ENCODE measurements at regions not wholly inside any gene's neighbourhood (a gene's known extent, or its start where the extent isn't known, plus 50 kb on each side); places are given as distances from the start of the nearest gene placed in this dataset.

- DNase-seq: no peak
- H3K23ac ChIP-seq (ENCODE audit: low read depth, low read length): no peak overlapping the region
- H3K4me3 ChIP-seq (ENCODE audit: insufficient read depth, low read depth, low read length): no peak overlapping the region
- no peak overlapping the region for H3K18ac ChIP-seq (ENCODE audit: low read depth, low read length)
- H3K36me3 ChIP-seq (ENCODE audit: control insufficient read depth, insufficient read depth, low read length): no peaks in the 10 kb centered on the region
- dilution Hi-C loops (cut with HindIII; ENCODE audit: low sequenced_read_pairs, unreplicated experiment) (no loop called here), in situ Hi-C loops (cut with MboI; ENCODE audit: low sequenced_read_pairs) (no loop called here), intact Hi-C loops (cut with micrococcal nuclease) (no loop called here)
- H4K5ac ChIP-seq (ENCODE audit: low read depth, low read length): no peak overlapping the region
- POLR2A ChIA-PET (ENCODE audit: unreplicated experiment): no interaction called here
- H4K8ac ChIP-seq (ENCODE audit: low read depth in 2 of 2, low read length in 2 of 2): no peak overlapping the region
- no peak overlapping the region for H3K56ac ChIP-seq (ENCODE audit: extremely low read depth, insufficient read depth, low read length)
- H3K14ac ChIP-seq (replicated peaks; ENCODE audit: low read depth, low read length): no peak overlapping the region
- H2AK9ac ChIP-seq (replicated peaks; ENCODE audit: low read depth, low read length, poor library complexity): no peak overlapping the region
- no peak overlapping the region for H3K4ac ChIP-seq (ENCODE audit: low read depth, low read length)
- H2AFZ ChIP-seq (replicated peaks; ENCODE audit: low read length, poor library complexity): no peak overlapping the region
- no peaks in the 10 kb centered on the region for H4K20me1 ChIP-seq (ENCODE audit: insufficient read depth, low read length)
- no peak overlapping the region for H2BK5ac ChIP-seq (ENCODE audit: low read depth, low read length, poor library complexity, severe bottlenecking)
- H3K27ac ChIP-seq (ENCODE audit: insufficient read depth, low read length): no peak overlapping the region
- H3K9me1 ChIP-seq (ENCODE audit: insufficient read depth, low read length): no peaks in the 10 kb centered on the region
- no peak for ATAC-seq (ENCODE audit: low read depth)
- H2BK15ac ChIP-seq (ENCODE audit: low read depth, low read length): no peak overlapping the region
- no peak overlapping the region for H3K9ac ChIP-seq (ENCODE audit: low read depth, low read length)
- no peak overlapping the region for H4K91ac ChIP-seq (ENCODE audit: insufficient read depth, low read depth, low read length)
- no peaks in the 10 kb centered on the region for H3K27me3 ChIP-seq (ENCODE audit: control insufficient read depth, insufficient read depth, low read length)
- WGBS, 2 experiments (ENCODE audit: extremely low coverage in 2 of 2, insufficient read length in 1 of 2): 0% methylated on average over 1 of the region's 6 CpGs; no CpG with 5 or more reads in 1 of the 2 experiments
- H2BK120ac ChIP-seq (ENCODE audit: low read depth, low read length): no peak overlapping the region
- H3K79me1 ChIP-seq (ENCODE audit: low read depth in 1 of 2, low read length in 2 of 2): no peaks in the 10 kb centered on the region
- no peak overlapping the region for H2AK5ac ChIP-seq (ENCODE audit: low read depth, low read length)
- CTCF ChIA-PET: no interaction called here
- no peaks in the 10 kb centered on the region for H3K4me1 ChIP-seq (ENCODE audit: control insufficient read depth, insufficient read depth, low read length)
- no peak for TF ChIP-seq RAD21 (IDR thresholded peaks at IDR 0.05; ENCODE audit: low read length)
- no peak for TF ChIP-seq USF2 (IDR thresholded peaks at IDR 0.05; ENCODE audit: low read depth, low read length)
- no peak for TF ChIP-seq MAZ (IDR thresholded peaks at IDR 0.05; ENCODE audit: borderline replicate concordance, low read depth, low read length)
- TF ChIP-seq NFE2L2 (IDR thresholded peaks at IDR 0.05; ENCODE audit: low read depth, low read length): no peak
- TF ChIP-seq MAFK (IDR thresholded peaks at IDR 0.05; ENCODE audit: low read depth, low read length): no peak
- no peak for TF ChIP-seq BHLHE40 (IDR thresholded peaks at IDR 0.05; ENCODE audit: low read depth, low read length)
- no peak for TF ChIP-seq CEBPB (IDR thresholded peaks at IDR 0.05; ENCODE audit: low read depth, low read length)
- TF ChIP-seq RCOR1 (IDR thresholded peaks at IDR 0.05; ENCODE audit: insufficient replicate concordance, low read length): no peak
- TF ChIP-seq SMC3 (IDR thresholded peaks at IDR 0.05; ENCODE audit: low read depth, low read length): no peak
- no peak for TF ChIP-seq CTCF (conservative IDR thresholded peaks at IDR 0.05; ENCODE audit: low read depth, low read length)
- no peak for TF ChIP-seq CHD1 (IDR thresholded peaks at IDR 0.05; ENCODE audit: low read depth, low read length)
- TF ChIP-seq RFX5 (IDR thresholded peaks at IDR 0.05; ENCODE audit: low read depth, low read length): no peak
- no peak for TF ChIP-seq POLR2A (IDR thresholded peaks at IDR 0.05; ENCODE audit: low read depth, low read length)
- TF ChIP-seq FOS (IDR thresholded peaks at IDR 0.05; ENCODE audit: low read depth, low read length): no peak
- TF ChIP-seq ELK1 (IDR thresholded peaks at IDR 0.05; ENCODE audit: borderline replicate concordance, low read depth, low read length): no peak
- no peak overlapping the region for H3K4me2 ChIP-seq (ENCODE audit: low read depth, low read length)
- no TSS peak for BruUV-seq (replicated peaks)
- H2BK20ac ChIP-seq (ENCODE audit: low read depth, low read length): no peak overlapping the region
- peaks cover 8% of the 10 kb centered on the region for H3K9me3 ChIP-seq (ENCODE audit: control insufficient read depth, insufficient read depth, low read length)
These were observed 1111.8 kb upstream of the EEF2KMT start for GRCh38 chr16:6209355-6209930.
